HG03025 (cell line): ENCODE measurements at regions not wholly inside any gene's neighbourhood (a gene's known extent, or its start where the extent isn't known, plus 50 kb on each side); places are given as distances from the start of the nearest gene placed in this dataset.

ENCODE experiments used
- ATAC-seq: cut with Tn5 transposase; IDR thresholded peaks from one replicate; pipeline ENCODE4 v1.9.1; 2021; ENCODE audit warnings: mild to moderate bottlenecking, moderate library complexity; ENCODE audit not compliant: unreplicated experiment, low FRiP score

DNA sequence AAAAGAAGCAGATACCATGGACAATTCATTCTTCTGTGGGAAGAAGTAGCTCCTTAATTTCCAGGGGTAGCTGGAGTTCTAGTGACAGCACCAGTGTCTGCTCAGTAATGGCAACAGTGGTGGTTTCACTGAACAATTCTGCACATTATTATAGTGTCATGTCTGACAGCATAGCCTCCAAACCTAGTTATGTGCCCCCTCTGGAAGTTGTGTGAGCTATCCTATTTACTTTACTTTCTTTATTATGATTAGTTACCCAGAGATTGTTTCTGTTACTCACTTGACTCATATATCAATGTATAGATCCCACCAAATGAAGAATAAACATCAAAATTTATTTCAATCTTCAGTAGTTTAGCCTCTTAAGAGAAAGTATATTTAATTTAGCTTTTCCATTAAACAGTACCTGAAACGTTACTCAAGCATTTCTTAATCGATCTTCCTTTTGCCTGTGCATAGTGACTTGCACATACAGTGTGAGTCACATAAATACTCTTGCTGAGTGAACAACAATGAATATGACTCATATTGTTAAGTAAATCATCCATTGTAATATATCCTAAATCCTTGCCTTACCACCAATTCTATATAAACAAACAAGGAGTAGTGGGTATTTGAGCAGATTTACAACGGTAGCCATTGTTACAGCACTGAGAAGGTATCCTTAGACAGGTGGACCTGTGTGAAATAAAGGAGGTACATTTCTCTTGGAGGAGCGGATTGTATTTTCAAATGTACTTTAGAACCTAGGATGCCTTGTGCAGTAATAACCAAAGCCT is 534.7 kb downstream of the ANKRD50 start:
- ATAC-seq, result no peak

DNA sequence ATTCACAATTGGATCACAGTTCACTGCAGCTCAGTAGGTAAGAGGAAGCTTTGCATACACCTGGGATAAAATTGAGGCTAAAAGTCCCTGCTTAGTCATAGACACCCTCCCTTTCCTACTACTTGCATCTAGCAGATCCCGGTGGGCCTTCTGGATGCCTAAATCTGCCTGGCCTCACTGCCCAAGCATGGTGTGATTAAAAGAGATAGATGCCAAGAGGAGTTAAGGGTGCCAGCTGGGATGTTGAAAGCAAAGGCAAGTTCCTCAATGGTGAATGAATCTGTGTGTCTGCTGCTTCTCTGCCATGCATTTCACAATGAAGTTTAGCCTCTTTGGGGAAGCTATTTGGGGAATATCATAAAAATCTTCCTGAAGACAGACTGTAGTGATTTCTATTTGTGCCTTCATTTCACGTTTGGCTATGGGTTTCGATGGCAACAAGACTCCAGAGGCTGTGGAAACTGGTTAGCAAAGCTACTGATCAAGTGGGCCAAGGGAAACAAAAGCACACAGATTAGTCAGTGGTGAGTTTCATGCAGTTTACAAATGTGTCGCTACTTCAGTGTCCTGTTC is 534.0 kb downstream of the ANKRD50 start:
- no peak for ATAC-seq

DNA sequence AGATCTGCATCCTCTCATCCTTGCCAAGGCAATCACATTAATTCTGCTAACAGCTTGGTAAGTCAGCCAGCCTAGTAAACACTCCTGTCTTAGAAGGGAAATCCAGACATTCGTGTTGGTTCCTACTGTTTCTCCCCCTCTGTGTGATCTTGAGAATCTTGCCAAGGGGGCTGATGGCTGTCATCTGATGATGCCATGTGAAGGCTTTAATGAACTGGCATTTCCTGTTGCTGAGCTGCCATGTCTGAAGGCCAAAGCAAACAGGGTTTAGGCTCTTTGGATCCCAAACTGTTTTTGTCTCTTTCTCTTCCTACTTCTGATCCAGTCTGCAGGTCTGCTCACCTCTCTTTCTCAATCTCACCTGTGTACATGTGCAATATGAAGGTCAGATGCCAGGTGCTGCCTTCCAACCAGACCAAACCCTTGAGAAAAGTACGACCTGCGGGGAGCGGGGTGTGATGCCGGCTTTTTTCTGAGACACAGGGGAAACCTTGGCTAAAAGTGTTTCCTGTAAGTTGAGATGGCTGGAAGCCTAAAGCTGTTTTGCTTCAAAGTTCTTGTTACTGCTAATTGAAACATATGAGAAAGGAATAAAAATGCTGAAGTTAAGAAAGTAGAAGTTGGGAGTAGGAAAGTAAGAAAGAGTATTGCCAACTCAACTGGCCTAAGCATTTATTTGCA is 532.9 kb downstream of the ANKRD50 start:
- ATAC-seq, result no peak

- ATAC-seq, result no peak
Observed at GRCh38 chr4:124181039-124181438, 531.5 kb downstream of the ANKRD50 start.

GRCh38 chr4:124183231-124183630 is 529.3 kb downstream of the ANKRD50 start:
- no peak for ATAC-seq

DNA sequence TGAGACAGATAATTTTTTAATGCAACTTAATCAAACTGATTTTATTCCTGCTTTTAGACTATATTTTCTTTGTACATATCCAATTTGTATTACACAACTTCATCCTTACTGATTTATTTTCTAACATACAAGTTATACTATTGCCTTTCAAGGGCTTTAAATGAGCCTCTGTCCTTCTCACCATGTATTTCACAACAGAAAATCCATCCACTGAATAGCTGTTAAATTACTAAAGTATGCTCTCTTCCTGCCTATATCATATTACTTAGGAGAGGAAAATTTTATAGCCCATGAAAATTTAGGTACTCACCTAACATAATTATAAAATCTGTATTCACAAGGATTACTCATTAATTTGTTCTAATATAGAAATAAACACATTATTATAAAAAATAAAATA is 528.6 kb downstream of the ANKRD50 start:
- ATAC-seq, result no peak

DNA sequence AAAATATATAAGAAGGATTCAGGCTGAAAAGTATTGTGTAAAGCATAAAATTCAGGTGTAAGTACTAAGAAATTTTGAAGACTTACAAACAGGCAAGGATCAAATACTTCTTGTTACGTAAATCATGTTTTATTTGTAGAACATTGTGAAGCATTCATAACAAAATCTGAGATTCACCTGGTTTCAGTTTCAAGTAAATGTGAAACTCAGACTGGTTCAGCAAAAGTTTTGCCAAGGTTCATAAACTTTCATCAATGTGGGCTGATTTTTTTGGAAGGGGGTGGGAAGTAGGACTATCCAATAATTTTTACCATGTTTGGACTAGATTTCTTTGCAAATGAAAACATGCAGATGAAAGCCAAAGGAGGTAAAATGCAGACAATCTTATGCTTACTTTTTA is 527.7 kb downstream of the ANKRD50 start:
- ATAC-seq, result no peak

DNA sequence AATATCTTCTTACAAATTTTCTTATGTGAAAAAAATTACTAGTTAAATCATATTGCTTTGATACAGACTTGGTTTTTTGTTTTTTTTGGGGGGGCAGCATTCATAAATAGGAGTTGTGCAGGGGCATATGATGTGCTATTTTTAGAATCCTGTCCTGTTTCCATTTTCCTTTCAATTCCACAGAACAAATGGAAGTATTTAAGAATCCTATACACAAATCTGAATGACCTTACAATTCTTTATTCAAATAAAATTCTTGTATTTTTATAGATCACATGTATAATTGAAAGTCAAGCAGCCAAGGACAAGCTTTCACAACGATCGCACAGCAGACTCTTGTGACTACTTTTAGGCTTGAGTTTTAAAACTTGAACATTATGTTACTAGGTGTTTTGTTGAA is 523.9 kb downstream of the ANKRD50 start:
- no peak for ATAC-seq

DNA sequence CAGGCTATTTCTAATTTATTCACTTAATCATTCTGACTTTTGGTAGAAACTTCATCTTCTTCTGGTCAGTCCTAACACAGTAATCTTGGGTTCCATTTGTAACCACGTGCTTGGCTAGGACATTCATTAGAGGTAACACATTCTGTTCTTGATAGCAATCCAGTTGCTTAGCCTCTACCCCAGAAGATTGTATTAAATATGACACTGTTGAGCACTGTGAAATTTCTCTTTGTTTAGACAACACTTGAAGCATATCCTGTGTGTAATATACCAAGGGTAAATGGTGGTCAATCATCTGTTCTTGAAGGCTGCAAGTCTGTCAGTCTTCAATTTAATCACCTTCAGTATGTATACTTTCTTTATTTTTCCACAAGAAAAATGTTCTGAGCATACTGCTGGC is 523.0 kb downstream of the ANKRD50 start:
- ATAC-seq, result no peak

DNA sequence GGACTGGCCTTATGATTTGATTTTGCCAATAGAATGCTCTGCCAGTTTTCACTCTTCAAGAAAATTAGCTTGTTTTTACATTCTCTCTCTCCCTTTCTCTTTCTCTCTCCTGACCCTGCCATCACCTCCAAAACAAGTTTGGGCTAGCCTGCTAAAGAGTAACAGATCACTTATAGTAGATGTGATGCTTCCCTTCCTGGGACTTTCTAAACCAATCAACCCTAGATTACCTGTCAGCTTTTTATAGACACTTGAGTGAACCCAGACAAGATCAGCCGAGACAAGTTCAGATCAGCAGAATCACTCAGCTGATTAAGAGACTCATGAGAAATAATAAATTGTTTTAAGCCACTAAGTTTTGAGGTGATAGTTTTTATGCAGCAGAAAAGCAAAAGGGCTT is 521.2 kb downstream of the ANKRD50 start:
- ATAC-seq, result no peak

- ATAC-seq, result no peak
Observed at GRCh38 chr4:124192544-124192943, 520.0 kb downstream of the ANKRD50 start.

- ATAC-seq, result no peak
Observed at GRCh38 chr4:124199185-124199584, 513.3 kb downstream of the ANKRD50 start.

- ATAC-seq, result no peak
Observed at GRCh38 chr4:124199755-124200154, 512.8 kb downstream of the ANKRD50 start.

- ATAC-seq, result no peak
Observed at GRCh38 chr4:124201636-124202035, 510.9 kb downstream of the ANKRD50 start.

GRCh38 chr4:124202099-124202498 is 510.4 kb downstream of the ANKRD50 start:
- no peak for ATAC-seq

- ATAC-seq, result no peak
Observed at GRCh38 chr4:124203613-124204238, 508.8 kb downstream of the ANKRD50 start.

- no peak for ATAC-seq
Observed at GRCh38 chr4:124206779-124207605, 505.5 kb downstream of the ANKRD50 start.

- ATAC-seq, result no peak
Observed at GRCh38 chr4:124209211-124209610, 503.3 kb downstream of the ANKRD50 start.

DNA sequence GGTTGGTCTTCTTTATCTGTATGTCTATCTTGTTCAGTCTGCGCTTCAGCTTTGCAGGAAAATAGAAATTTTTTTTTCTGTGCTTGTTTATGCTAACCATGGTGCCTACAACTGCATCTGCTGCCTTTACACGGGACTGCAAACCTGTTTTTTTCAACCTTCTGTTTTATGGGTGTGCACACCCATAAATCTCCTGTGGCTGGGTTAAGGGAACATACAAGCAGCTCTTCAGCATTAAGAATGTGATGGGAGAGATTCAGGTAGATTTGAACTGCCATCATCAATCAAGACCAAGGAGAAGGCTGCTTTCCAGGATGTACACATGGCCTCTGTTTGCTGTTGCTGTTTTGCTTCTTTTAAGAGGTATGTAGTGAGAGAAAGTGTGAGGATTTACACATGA is 502.9 kb downstream of the ANKRD50 start:
- no peak for ATAC-seq

- ATAC-seq, result no peak
Observed at GRCh38 chr4:124210746-124211145, 501.8 kb downstream of the ANKRD50 start.
